Body of pancreas (tissue), 4 donors: ENCODE measurements at regions not wholly inside any gene's neighbourhood (a gene's known extent, or its start where the extent isn't known, plus 50 kb on each side); places are given as distances from the start of the nearest gene placed in this dataset.

Source experiments
- POLR2A ChIP-seq, 3 donors: fragments of 450-650 bp; IDR thresholded peaks; one replicate each; pipeline ENCODE4 v1.6.1; 2016; ENCODE audit warnings: antibody characterized with exemption in 3 of 3, mild to moderate bottlenecking in 2 of 3
- TF ChIP-seq, protein P1 (sequence below), 7 experiments: fragments of 450-650 bp in 4 of 7; fragments of 200-600 bp in 3 of 7; sonication (generic) in 3 of 7; IDR thresholded peaks; one replicate each; pipeline ENCODE4 v1.5.1; 2016 to 2019; ENCODE audit warnings: antibody characterized with exemption in 7 of 7

DNA sequence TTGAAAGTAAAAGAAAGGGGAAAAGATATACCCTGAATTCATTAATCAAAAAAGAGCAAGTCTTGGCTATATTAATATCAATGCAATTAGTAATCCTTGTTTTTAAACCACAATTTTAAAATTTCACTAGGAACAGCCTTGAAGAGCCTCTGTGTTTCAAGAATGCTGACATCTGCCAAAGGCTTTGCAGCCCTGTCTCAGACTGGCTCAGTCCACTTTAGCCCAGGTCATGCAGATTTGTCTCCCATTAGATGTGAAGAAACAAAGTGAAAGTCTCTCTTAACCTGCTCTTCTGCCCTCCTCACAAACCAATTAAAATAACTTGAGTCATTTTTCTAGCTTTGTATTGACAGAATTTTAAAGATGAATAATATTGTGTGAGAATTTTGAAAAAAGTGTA, 102.7 kb upstream of the CARMIL1 start:
- TF ChIP-seq, protein P1, sequence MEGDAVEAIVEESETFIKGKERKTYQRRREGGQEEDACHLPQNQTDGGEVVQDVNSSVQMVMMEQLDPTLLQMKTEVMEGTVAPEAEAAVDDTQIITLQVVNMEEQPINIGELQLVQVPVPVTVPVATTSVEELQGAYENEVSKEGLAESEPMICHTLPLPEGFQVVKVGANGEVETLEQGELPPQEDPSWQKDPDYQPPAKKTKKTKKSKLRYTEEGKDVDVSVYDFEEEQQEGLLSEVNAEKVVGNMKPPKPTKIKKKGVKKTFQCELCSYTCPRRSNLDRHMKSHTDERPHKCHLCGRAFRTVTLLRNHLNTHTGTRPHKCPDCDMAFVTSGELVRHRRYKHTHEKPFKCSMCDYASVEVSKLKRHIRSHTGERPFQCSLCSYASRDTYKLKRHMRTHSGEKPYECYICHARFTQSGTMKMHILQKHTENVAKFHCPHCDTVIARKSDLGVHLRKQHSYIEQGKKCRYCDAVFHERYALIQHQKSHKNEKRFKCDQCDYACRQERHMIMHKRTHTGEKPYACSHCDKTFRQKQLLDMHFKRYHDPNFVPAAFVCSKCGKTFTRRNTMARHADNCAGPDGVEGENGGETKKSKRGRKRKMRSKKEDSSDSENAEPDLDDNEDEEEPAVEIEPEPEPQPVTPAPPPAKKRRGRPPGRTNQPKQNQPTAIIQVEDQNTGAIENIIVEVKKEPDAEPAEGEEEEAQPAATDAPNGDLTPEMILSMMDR (IDR thresholded peaks at IDR 0.05) = no peak
- no peak for TF ChIP-seq POLR2A (IDR thresholded peaks at IDR 0.05)
